ENCODE measurements at regions not wholly inside any gene's neighbourhood (a gene's known extent, or its start where the extent isn't known, plus 50 kb on each side); places are given as distances from the start of the nearest gene placed in this dataset. TPM values are rescaled to one million over a fixed set of nuclear protein-coding genes. Genes with fewer than 3 reads are reported as not detected.

DNA sequence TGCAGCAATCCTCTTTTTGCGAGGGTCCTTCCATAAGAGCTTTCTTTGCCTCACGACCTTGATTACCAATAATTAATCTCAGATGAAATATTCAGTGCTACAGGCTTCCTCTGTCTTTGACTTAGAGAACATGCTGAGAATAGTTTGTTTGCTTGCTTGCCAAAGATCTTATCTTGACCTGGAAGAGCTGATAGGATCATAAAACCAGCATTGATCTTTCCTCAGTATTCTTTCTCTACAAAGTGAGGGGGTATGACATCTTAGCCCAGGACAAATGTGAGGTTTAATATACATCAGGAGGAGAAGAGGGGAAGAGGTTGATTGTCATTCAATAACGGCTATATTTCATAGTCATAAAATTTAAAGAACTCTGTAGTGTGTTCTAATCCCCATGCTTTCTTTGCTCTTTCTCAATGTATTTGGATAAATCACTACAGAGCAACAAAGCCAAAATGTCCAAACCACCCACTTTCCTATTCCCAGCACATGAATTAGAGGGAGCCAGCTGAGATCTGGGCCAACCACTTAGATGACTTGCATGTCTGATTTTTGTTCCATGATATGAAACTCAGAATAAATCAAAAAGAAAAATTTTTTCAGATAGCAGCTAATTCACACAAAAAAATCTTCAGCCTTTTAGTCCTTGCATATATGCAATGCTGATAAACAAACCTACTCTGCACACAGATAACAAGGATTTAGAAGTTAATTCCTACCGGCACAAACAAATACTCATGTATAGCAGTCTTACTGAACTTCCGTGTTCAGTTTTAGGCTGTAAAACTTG lies 50.5 kb upstream of the IPO9 start:
- DNase-seq, result no peak
- H3K27me3 Mint-ChIP-seq (ENCODE audit: unreplicated experiment), result peaks cover 3% of the 10 kb centered on the region
- H3K36me3 Mint-ChIP-seq (ENCODE audit: unreplicated experiment), result peaks cover 14% of the 10 kb centered on the region
- no peak overlapping the region for H3K4me3 Mint-ChIP-seq (ENCODE audit: unreplicated experiment)
- no peak overlapping the region for H3K27ac Mint-ChIP-seq (ENCODE audit: unreplicated experiment)
- TF ChIP-seq, protein P1, sequence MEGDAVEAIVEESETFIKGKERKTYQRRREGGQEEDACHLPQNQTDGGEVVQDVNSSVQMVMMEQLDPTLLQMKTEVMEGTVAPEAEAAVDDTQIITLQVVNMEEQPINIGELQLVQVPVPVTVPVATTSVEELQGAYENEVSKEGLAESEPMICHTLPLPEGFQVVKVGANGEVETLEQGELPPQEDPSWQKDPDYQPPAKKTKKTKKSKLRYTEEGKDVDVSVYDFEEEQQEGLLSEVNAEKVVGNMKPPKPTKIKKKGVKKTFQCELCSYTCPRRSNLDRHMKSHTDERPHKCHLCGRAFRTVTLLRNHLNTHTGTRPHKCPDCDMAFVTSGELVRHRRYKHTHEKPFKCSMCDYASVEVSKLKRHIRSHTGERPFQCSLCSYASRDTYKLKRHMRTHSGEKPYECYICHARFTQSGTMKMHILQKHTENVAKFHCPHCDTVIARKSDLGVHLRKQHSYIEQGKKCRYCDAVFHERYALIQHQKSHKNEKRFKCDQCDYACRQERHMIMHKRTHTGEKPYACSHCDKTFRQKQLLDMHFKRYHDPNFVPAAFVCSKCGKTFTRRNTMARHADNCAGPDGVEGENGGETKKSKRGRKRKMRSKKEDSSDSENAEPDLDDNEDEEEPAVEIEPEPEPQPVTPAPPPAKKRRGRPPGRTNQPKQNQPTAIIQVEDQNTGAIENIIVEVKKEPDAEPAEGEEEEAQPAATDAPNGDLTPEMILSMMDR (IDR thresholded peaks at IDR 0.05; ENCODE audit: partially characterized antibody, unreplicated experiment), result no peak
- no peaks in the 10 kb centered on the region for H3K4me1 Mint-ChIP-seq (ENCODE audit: low read depth, unreplicated experiment)
- peaks cover 2% of the 10 kb centered on the region for H3K9me3 Mint-ChIP-seq (ENCODE audit: unreplicated experiment)

Small RNA genes in the stretch of these regions (microRNA-seq; reads per million reads assigned to microRNA genes)
- not detected for gene MIR5191 (ENCODE audit: unreplicated experiment)
